SK-N-MC (cell line): ENCODE measurements at regions not wholly inside any gene's neighbourhood (a gene's known extent, or its start where the extent isn't known, plus 50 kb on each side); places are given as distances from the start of the nearest gene placed in this dataset.

Experiments used
- DNase-seq: peaks from one replicate; pipeline ENCODE4 v3.0.0-alpha.2; 2011; ENCODE audit warnings: low read depth, low spot score
- H3K27ac ChIP-seq: fragments of 200-600 bp; sonication (generic); 2 replicates; pipeline ENCODE4 v1.5.1; 2016; ENCODE audit warnings: mixed run types
- H3K36me3 ChIP-seq: fragments of 200-600 bp; sonication (generic); 2 replicates; pipeline ENCODE4 v1.6.1; 2017; ENCODE audit warnings: antibody characterized with exemption, low read length, mixed read lengths; ENCODE audit not compliant: insufficient read depth
- H3K4me3 ChIP-seq: fragments of 200-600 bp; sonication (generic); 2 replicates; pipeline ENCODE4 v1.5.1; 2016
- H3K9ac ChIP-seq: fragments of 200-600 bp; sonication (generic); 2 replicates; pipeline ENCODE4 v1.8.0; 2017; ENCODE audit warnings: mixed run types, mixed read lengths; ENCODE audit not compliant: insufficient read length
- H3K9me3 ChIP-seq: fragments of 200-600 bp; sonication (generic); 2 replicates; pipeline ENCODE4 v1.6.1; 2017; ENCODE audit warnings: low read depth, mild to moderate bottlenecking, antibody characterized with exemption, low read length, moderate library complexity, mixed read lengths
- EZH2 ChIP-seq: fragments of 200-600 bp; sonication (generic); IDR thresholded peaks from one replicate; pipeline ENCODE4 v1.6.1; 2017; ENCODE audit warnings: antibody characterized with exemption
- FOXP2 ChIP-seq: optimal IDR thresholded peaks from 2 replicates; pipeline ENCODE3; 2011; ENCODE audit warnings: mild to moderate bottlenecking, moderate library complexity; ENCODE audit not compliant: insufficient read depth; ENCODE audit errors: extremely low read length, control extremely low read depth
- POLR2AphosphoS5 ChIP-seq: IDR thresholded peaks from 2 replicates; pipeline ENCODE4 v1.6.1; 2012; ENCODE audit warnings: mild to moderate bottlenecking, low read depth, low read length, borderline replicate concordance

DNA sequence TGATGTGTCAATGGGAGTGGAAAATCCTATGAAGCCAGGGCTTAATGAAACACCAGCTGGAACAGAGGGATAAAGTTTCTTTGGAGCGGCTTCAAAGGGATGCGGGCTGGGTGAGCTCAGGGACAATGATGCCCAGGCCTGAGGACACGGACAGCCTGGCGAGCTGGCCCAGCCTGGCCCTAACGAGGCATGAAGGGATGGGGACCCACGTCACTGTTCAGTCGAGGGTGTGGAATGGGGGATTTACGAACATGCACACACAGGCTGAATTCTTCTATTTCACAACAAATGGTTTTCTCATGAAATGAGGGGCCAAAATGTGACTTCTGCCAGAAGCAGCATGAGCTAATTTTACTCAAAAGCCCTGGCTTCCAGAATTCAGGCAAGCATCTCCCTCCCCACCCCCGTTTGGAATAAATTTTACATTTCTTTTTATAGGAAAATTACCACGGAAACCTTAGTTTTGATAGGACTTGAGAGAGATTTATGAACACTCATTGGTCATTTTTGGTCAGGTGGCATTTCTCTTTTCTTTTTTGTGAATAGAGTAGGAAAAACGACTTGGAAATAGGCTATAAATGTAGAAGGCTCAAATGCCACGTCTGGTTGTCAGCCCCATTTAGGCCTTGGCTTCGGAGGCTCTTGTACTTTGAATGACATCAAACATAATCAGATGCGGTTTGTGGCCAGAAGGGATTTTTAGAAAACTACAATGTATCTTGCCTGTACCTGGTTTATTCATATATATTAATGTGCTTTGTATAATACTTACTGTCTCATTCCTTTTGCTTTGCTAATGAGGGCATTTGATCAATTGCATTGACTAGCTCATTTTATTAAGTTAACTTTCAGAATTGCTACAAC, 893.8 kb upstream of the CELF4 start:
- no peak for TF ChIP-seq EZH2
- TF ChIP-seq POLR2AphosphoS5 = no peak
- no peak for TF ChIP-seq FOXP2
- Histone ChIP-seq H3K9me3 (no peaks in the 10 kb centered on the region), H3K27ac (no peak overlapping the region), H3K9ac (no peak overlapping the region), H3K4me3 (no peak overlapping the region), H3K36me3 (no peaks in the 10 kb centered on the region)
- no peak for DNase-seq

DNA sequence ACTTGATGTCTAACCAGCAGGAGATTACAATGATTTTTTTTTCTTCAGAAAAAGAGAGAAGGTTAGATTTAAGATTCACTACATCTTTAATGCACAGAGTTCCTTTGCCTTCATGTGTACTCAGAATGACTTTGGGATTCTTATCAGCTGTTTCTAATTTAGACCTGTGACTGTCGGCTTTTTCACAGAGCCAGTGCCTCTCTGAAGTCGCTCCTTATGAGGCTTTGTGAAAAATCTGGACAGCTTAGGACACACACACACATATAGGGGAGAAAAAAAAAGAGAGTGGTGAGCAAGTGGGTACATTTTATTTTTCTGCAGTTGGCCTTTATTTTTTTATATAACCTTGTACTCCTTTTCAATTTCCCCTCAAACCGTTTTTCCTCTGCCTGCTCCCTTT, 893.1 kb upstream of the CELF4 start:
- Histone ChIP-seq H3K9me3 (no peaks in the 10 kb centered on the region), H3K36me3 (no peaks in the 10 kb centered on the region), H3K27ac (no peak overlapping the region), H3K4me3 (no peak overlapping the region), H3K9ac (no peak overlapping the region)
- TF ChIP-seq EZH2 = no peak
- DNase-seq = no peak

DNA sequence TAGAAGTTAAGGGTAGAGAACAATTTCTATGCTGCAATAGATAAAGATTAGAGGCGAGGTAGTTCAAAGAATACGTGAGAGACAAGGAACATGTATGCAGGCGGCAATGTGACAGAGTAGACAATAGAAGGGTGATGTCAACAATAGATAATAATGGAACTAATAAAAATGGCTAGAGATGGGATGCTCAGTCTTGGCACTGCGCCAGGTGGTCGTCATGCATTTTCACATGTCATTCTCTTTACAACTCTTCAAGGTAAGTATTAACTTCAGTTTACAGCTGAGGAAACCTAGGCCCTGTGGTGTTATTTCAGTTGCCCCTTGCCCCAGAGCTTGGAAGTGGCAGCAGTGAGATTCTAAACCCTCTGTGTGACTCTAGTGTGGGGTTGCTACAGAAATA, 890.7 kb upstream of the CELF4 start:
- H3K9ac ChIP-seq = no peak overlapping the region
- TF ChIP-seq FOXP2 = no peak
- TF ChIP-seq EZH2 = no peak
- no peak for TF ChIP-seq POLR2AphosphoS5
- DNase-seq = no peak
- no peaks in the 10 kb centered on the region for H3K36me3 ChIP-seq
- H3K4me3 ChIP-seq = no peak overlapping the region
- H3K27ac ChIP-seq = no peak overlapping the region
- H3K9me3 ChIP-seq = no peaks in the 10 kb centered on the region

DNA sequence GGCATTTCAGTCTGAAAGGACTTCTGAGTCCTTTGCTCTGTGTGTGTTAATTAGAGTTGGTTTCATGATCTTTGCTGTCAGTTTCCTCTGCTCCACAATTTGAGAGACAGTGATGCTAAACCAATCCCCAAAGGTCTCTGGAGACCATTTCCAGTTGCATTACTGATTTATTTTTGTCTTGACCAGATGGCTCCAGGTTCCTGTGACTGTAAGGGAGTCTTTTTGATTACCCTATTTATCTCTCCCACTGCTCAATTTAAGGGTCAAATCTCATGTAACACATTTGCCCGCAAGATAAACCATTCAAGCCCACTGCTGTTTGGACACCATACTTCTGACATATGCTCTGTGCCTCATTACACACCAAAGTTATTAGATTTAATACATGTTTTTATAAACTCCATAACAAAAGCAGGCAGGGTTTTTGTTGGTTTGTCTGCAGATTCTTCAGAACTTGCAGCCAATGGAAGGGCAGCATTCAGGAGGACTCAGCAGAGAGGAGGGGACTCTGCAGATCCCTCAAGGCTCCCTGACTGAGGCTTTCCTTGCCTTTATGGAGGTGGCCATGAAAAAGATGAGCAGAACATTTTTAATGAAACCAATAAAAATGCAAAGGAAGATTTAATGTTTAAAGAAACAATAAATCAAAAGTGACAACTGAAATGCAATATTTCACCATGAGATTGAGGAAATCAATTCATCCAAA, 889.3 kb upstream of the CELF4 start:
- Histone ChIP-seq H3K4me3 (no peak overlapping the region), H3K27ac (no peak overlapping the region), H3K9me3 (no peaks in the 10 kb centered on the region), H3K9ac (no peak overlapping the region), H3K36me3 (no peaks in the 10 kb centered on the region)
- TF ChIP-seq FOXP2 = no peak
- TF ChIP-seq POLR2AphosphoS5 = no peak
- no peak for TF ChIP-seq EZH2
- no peak for DNase-seq

DNA sequence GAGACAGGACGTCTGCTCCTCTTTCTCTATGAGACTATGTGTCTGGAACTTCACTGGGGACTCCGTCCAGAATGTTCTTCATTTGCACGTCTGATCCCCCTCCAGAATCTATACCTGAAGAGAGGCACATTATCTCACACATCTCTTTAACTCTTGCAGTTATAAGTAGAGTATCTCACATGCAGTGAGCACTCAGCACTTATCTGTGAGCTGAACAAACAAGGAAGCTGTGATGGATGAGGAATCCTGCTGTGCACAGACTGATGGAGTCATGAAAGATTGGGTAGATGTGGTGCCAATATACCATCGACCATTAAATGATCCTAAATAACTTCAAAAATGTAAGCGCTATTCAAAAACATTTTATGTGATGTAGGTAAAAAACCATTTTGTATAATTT, 888.3 kb upstream of the CELF4 start:
- H3K9ac ChIP-seq = no peak overlapping the region
- no peak overlapping the region for H3K27ac ChIP-seq
- TF ChIP-seq EZH2 (no peak), FOXP2 (no peak), POLR2AphosphoS5 (no peak)
- no peaks in the 10 kb centered on the region for H3K9me3 ChIP-seq
- no peak for DNase-seq
- H3K4me3 ChIP-seq = no peak overlapping the region
- H3K36me3 ChIP-seq = no peaks in the 10 kb centered on the region

DNA sequence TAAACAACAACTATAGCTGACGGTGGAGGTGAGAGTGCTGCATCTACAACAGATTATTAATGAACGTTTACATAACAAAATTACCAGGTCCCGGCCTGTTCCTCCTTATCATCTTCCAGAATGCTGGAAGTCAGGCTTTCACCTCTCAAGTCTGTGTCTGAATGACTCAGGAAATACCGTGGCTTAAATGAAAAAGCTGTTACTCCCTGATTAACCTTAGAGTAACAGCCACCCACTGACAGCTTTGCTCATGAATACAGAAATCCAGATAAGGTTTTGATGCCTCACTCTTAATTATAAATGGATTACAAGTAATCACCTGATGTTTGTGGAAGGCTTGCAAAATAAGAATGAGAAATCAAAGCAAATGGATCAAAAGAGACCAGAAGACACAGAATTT, 885.3 kb upstream of the CELF4 start:
- TF ChIP-seq FOXP2 = no peak
- no peak for TF ChIP-seq POLR2AphosphoS5
- no peak for TF ChIP-seq EZH2
- Histone ChIP-seq H3K9me3 (no peaks in the 10 kb centered on the region), H3K27ac (no peak overlapping the region), H3K9ac (no peak overlapping the region), H3K36me3 (no peaks in the 10 kb centered on the region), H3K4me3 (no peak overlapping the region)
- DNase-seq = no peak

DNA sequence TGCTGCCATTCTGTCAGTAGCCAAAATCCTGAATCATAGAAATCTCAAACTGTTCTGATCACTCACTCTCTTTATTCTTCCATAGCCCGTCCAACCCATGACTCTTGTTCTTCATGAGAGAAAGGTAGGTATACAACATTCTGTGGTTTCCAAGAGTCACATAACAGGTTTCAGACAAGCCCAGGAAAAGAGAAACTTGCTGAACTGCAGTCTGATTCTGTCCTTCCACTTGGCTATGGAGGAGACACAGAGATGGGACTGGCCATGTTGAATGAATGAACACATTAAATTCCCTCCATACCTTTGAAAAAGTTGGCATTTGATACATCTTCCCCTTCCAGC, 880.2 kb upstream of the CELF4 start:
- Histone ChIP-seq H3K9me3 (no peaks in the 10 kb centered on the region), H3K4me3 (no peak overlapping the region), H3K9ac (no peak overlapping the region), H3K36me3 (no peaks in the 10 kb centered on the region), H3K27ac (no peak overlapping the region)
- no peak for DNase-seq
- TF ChIP-seq FOXP2 = no peak
- no peak for TF ChIP-seq EZH2
- TF ChIP-seq POLR2AphosphoS5 = no peak

DNA sequence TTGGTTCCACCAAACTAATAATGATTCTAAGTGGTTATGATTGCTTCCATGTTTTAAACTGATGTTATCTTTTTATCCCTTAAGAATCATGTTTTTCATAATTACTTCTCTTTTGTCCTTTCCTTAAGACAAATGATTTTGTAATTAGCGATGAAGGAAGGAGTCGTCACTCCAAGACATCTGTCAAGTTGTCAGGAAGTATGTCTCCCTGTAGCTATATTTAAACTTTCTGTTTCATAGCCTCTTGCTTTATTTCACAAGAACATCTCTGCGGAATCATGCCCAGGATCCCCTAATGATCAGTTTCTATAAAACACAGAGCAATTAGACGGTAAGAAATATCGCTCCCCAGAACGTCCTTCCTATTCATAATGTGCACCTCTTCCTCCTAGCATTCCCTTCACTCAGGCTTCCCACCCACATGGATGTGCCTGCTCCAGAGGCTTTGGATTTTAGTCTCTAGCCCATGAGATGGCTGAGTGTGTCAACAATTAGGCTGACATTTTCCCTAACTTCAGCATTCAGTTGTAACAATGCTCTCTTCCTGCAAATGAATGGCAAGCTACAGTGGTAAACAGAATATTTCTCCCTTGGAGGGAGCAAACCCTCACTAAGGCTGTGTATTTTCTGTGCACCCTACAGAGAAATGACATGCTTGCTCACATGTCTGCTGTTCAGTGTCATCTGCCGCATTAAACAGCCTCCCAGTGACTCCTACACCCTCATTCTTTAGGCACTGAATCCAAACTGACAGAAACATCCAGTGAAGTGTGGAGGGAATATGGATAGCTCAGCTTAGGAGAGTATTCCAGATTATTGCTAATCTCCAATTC, 879.6 kb upstream of the CELF4 start:
- no peak for TF ChIP-seq EZH2
- TF ChIP-seq POLR2AphosphoS5 = no peak
- TF ChIP-seq FOXP2 = no peak
- H3K4me3 ChIP-seq = no peak overlapping the region
- DNase-seq = no peak
- no peaks in the 10 kb centered on the region for H3K36me3 ChIP-seq
- H3K27ac ChIP-seq = no peak overlapping the region
- H3K9ac ChIP-seq = no peak overlapping the region
- no peaks in the 10 kb centered on the region for H3K9me3 ChIP-seq
